HL-60 (cell line): ENCODE measurements at regions not wholly inside any gene's neighbourhood (a gene's known extent, or its start where the extent isn't known, plus 50 kb on each side); places are given as distances from the start of the nearest gene placed in this dataset.

Source experiments
- DNase-seq, 2 experiments: peaks; one replicate each; pipeline ENCODE4 v3.0.0-alpha.2; 2010 to 2020; ENCODE audit warnings: low read depth in 1 of 2, low spot score in 1 of 2
- H3K27ac ChIP-seq: fragments of 250-450 bp; sonication (Bioruptor Pico); replicated peaks from 2 replicates; pipeline ENCODE4 v1.5.1; 2020; ENCODE audit warnings: mild to moderate bottlenecking, moderate library complexity
- H3K27me3 ChIP-seq: fragments of 250-450 bp; sonication (Bioruptor Pico); 2 replicates; pipeline ENCODE4 v1.5.1; 2021; ENCODE audit warnings: mild to moderate bottlenecking, moderate library complexity; ENCODE audit not compliant: insufficient read depth, poor library complexity, severe bottlenecking
- H3K4me3 ChIP-seq: replicated peaks from 2 replicates; pipeline ENCODE4 v1.5.1; 2011; ENCODE audit warnings: mild to moderate bottlenecking, control low read depth, low read length; ENCODE audit not compliant: insufficient read depth
- GABPA ChIP-seq: IDR thresholded peaks from 2 replicates; pipeline ENCODE4 v1.6.1; 2012; ENCODE audit warnings: low read depth
- POLR2AphosphoS5 ChIP-seq: IDR thresholded peaks from 2 replicates; pipeline ENCODE4 v1.6.1; 2012; ENCODE audit warnings: low read depth
- SPI1 ChIP-seq: IDR thresholded peaks from 2 replicates; pipeline ENCODE4 v1.6.1; 2012; ENCODE audit warnings: low read depth, mild to moderate bottlenecking, borderline replicate concordance
- TF ChIP-seq, protein P1 (sequence below): IDR thresholded peaks from 2 replicates; pipeline ENCODE4 v1.6.1; 2012; ENCODE audit warnings: low read depth; ENCODE audit not compliant: insufficient replicate concordance
- TF ChIP-seq, protein P2 (sequence below): IDR thresholded peaks from one replicate; pipeline ENCODE4 v1.5.1; 2011; ENCODE audit warnings: low read length, control low read depth, inconsistent platforms; ENCODE audit not compliant: insufficient read depth

DNA sequence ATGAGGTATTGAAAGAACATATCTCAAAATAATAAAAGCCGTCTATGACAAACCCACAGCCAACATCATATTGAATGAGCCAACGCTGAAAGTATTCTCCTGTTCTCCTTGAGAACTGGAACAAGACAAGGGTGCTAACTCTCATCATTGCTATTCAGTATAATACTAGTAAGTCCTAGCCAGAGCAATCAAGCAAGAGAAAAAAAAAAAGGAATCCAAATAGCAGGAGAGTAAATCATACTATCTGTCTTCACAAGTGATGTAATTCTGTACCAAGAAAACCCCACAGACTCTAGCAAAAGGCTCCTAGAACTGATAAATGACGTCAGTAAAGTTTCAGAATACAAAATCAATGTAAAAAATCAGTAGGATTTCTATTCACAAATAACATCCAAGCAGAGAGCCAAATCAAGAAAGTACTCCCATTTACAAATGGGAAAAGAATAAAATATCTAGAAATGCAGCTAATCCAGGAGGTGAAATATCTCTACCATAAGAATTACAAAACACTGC, 1632.8 kb downstream of the NCAM2 start:
- no peak overlapping the region for H3K27ac ChIP-seq
- TF ChIP-seq, protein P1, sequence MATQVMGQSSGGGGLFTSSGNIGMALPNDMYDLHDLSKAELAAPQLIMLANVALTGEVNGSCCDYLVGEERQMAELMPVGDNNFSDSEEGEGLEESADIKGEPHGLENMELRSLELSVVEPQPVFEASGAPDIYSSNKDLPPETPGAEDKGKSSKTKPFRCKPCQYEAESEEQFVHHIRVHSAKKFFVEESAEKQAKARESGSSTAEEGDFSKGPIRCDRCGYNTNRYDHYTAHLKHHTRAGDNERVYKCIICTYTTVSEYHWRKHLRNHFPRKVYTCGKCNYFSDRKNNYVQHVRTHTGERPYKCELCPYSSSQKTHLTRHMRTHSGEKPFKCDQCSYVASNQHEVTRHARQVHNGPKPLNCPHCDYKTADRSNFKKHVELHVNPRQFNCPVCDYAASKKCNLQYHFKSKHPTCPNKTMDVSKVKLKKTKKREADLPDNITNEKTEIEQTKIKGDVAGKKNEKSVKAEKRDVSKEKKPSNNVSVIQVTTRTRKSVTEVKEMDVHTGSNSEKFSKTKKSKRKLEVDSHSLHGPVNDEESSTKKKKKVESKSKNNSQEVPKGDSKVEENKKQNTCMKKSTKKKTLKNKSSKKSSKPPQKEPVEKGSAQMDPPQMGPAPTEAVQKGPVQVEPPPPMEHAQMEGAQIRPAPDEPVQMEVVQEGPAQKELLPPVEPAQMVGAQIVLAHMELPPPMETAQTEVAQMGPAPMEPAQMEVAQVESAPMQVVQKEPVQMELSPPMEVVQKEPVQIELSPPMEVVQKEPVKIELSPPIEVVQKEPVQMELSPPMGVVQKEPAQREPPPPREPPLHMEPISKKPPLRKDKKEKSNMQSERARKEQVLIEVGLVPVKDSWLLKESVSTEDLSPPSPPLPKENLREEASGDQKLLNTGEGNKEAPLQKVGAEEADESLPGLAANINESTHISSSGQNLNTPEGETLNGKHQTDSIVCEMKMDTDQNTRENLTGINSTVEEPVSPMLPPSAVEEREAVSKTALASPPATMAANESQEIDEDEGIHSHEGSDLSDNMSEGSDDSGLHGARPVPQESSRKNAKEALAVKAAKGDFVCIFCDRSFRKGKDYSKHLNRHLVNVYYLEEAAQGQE, result no peak
- TF ChIP-seq SPI1 (no peak), GABPA (no peak), POLR2AphosphoS5 (no peak)
- TF ChIP-seq, protein P2, sequence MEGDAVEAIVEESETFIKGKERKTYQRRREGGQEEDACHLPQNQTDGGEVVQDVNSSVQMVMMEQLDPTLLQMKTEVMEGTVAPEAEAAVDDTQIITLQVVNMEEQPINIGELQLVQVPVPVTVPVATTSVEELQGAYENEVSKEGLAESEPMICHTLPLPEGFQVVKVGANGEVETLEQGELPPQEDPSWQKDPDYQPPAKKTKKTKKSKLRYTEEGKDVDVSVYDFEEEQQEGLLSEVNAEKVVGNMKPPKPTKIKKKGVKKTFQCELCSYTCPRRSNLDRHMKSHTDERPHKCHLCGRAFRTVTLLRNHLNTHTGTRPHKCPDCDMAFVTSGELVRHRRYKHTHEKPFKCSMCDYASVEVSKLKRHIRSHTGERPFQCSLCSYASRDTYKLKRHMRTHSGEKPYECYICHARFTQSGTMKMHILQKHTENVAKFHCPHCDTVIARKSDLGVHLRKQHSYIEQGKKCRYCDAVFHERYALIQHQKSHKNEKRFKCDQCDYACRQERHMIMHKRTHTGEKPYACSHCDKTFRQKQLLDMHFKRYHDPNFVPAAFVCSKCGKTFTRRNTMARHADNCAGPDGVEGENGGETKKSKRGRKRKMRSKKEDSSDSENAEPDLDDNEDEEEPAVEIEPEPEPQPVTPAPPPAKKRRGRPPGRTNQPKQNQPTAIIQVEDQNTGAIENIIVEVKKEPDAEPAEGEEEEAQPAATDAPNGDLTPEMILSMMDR, result no peak
- no peaks in the 10 kb centered on the region for H3K27me3 ChIP-seq
- no peak overlapping the region for H3K4me3 ChIP-seq
- DNase-seq, result no peak

DNA sequence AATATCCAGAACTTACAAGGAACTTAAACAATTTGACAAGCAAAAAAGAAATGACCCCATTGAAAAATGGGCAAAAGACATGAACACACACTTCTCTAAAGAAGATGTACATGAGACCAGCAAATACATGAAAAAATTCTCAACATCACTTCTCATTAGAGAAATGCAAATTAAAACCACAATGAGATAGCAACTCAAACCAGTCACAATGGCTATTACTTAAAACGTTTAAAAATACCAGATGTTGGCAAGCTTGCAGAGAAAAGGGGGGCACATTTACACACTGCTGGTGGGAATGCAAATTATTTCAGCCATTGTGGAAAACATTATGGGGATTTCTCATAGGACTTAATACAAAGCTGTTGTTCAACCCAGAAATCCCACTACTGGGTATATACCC, 1634.0 kb downstream of the NCAM2 start:
- TF ChIP-seq, protein P1, result no peak
- TF ChIP-seq GABPA (no peak), POLR2AphosphoS5 (no peak)
- H3K27me3 ChIP-seq, result no peaks in the 10 kb centered on the region
- H3K4me3 ChIP-seq, result no peak overlapping the region
- no peak overlapping the region for H3K27ac ChIP-seq
- no peak for DNase-seq

DNA sequence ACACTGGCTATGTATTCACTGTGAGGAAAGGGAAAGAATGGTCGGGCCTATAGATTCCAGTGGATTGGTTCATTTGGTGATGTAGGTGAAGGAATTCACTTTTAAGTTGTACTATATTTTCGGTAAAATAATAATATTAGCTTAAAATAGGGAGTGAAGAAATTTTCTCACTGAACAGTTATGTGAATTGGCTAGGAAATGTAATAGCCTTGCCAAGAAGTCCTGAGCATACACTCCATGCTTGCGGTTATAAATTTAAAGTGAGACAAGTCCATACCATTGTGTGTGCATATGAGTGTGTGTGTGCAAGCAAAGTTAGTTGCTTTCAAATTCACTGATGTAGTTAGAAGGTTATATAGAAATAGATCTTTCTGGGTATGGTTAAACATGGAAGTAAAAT, 1651.0 kb downstream of the NCAM2 start:
- Histone ChIP-seq H3K4me3 (no peak overlapping the region), H3K27me3 (no peaks in the 10 kb centered on the region), H3K27ac (no peak overlapping the region)
- no peak for TF ChIP-seq SPI1
- no peak for TF ChIP-seq GABPA
- TF ChIP-seq, protein P2, result no peak
- TF ChIP-seq, protein P1, result no peak
- no peak for TF ChIP-seq POLR2AphosphoS5
- DNase-seq, result no peak

DNA sequence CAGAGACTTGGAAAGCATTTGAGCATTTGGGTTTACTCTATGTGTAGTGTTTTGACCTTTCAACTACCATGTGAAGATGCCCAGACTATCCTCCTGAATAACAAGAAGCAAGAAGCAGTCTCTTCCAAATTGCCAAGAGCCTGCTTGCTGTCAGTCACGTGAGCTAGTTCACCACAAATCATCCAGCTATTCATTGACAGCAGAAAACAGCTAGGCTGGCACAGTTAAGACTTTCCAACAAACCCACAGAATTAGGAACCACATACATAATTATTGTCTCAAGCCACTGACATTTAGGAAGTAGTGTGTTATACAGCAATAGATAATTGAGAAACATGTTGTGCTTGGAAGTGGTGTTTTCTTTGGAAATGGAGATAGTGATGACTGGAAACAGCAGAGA, 1652.0 kb downstream of the NCAM2 start:
- no peak for DNase-seq
- H3K27me3 ChIP-seq, result no peaks in the 10 kb centered on the region
- TF ChIP-seq GABPA, result no peak
- H3K27ac ChIP-seq, result no peak overlapping the region
- no peak overlapping the region for H3K4me3 ChIP-seq
